ENCODE measurements at regions not wholly inside any gene's neighbourhood (a gene's known extent, or its start where the extent isn't known, plus 50 kb on each side); places are given as distances from the start of the nearest gene placed in this dataset.

- no peak overlapping the region for H3K4me3 ChIP-seq (ENCODE audit: low read depth, low read length)
- TF ChIP-seq CTCF (conservative IDR thresholded peaks at IDR 0.05; ENCODE audit: low read depth, low read length): no peak
- no peak for DNase-seq (ENCODE audit: low read depth)
Measured at GRCh38 chr10:42113158-42113450, 525.3 kb downstream of the ZNF33B start.

- no peak for DNase-seq (ENCODE audit: low read depth)
- no peak for TF ChIP-seq CTCF (conservative IDR thresholded peaks at IDR 0.05; ENCODE audit: low read depth, low read length)
- no peak overlapping the region for H3K4me3 ChIP-seq (ENCODE audit: low read depth, low read length)
Measured at GRCh38 chr10:42112331-42113157, 525.8 kb downstream of the ZNF33B start.

- DNase-seq (ENCODE audit: low read depth): no peak
- TF ChIP-seq CTCF (conservative IDR thresholded peaks at IDR 0.05; ENCODE audit: low read depth, low read length): no peak
- no peak overlapping the region for H3K4me3 ChIP-seq (ENCODE audit: low read depth, low read length)
Measured at GRCh38 chr10:42111661-42112330, 526.6 kb downstream of the ZNF33B start.

- no peak for DNase-seq (ENCODE audit: low read depth)
- TF ChIP-seq CTCF (conservative IDR thresholded peaks at IDR 0.05; ENCODE audit: low read depth, low read length): no peak
- no peak overlapping the region for H3K4me3 ChIP-seq (ENCODE audit: low read depth, low read length)
Measured at GRCh38 chr10:42111076-42111475, 527.3 kb downstream of the ZNF33B start.

All from choroid plexus epithelial cell (primary cell).